ENCODE measurements at regions not wholly inside any gene's neighbourhood (a gene's known extent, or its start where the extent isn't known, plus 50 kb on each side); places are given as distances from the start of the nearest gene placed in this dataset.

GRCh38 chrX:39682778-39683177 is 415.0 kb downstream of the BCOR start:
- H3K4me3 ChIP-seq (ENCODE audit: low read depth, low read length): no peak overlapping the region
- TF ChIP-seq CTCF (IDR thresholded peaks at IDR 0.05; ENCODE audit: borderline replicate concordance, insufficient read depth, low read depth, low read length): no peak

- no peak overlapping the region for H3K4me3 ChIP-seq (ENCODE audit: low read depth, low read length)
- TF ChIP-seq CTCF (IDR thresholded peaks at IDR 0.05; ENCODE audit: borderline replicate concordance, insufficient read depth, low read depth, low read length): no peak
Measured at GRCh38 chrX:39688219-39688575, 409.6 kb downstream of the BCOR start.

- no peak for TF ChIP-seq CTCF (IDR thresholded peaks at IDR 0.05; ENCODE audit: borderline replicate concordance, insufficient read depth, low read depth, low read length)
Measured at GRCh38 chrX:39688576-39689375, 409.0 kb downstream of the BCOR start.

GRCh38 chrX:39689376-39690104 is 408.2 kb downstream of the BCOR start:
- no peak for TF ChIP-seq CTCF (IDR thresholded peaks at IDR 0.05; ENCODE audit: borderline replicate concordance, insufficient read depth, low read depth, low read length)
- H3K4me3 ChIP-seq (ENCODE audit: low read depth, low read length): no peak overlapping the region

More at GRCh38 chrX:39688576-39689375, 409.0 kb downstream of the BCOR start:
- no peak overlapping the region for H3K4me3 ChIP-seq (ENCODE audit: low read depth, low read length)

- no peak overlapping the region for H3K4me3 ChIP-seq (ENCODE audit: low read depth, low read length)
- no peak for TF ChIP-seq CTCF (IDR thresholded peaks at IDR 0.05; ENCODE audit: borderline replicate concordance, insufficient read depth, low read depth, low read length)
Measured at GRCh38 chrX:39690541-39691415, 407.0 kb downstream of the BCOR start.

GRCh38 chrX:39691724-39692123 is 406.0 kb downstream of the BCOR start:
- no peak overlapping the region for H3K4me3 ChIP-seq (ENCODE audit: low read depth, low read length)
- no peak for TF ChIP-seq CTCF (IDR thresholded peaks at IDR 0.05; ENCODE audit: borderline replicate concordance, insufficient read depth, low read depth, low read length)

All from GM12875 (cell line).